Left kidney (tissue), 1 donor: ENCODE measurements at regions not wholly inside any gene's neighbourhood (a gene's known extent, or its start where the extent isn't known, plus 50 kb on each side); places are given as distances from the start of the nearest gene placed in this dataset.

Experiments
- DNase-seq: peaks from one replicate; pipeline ENCODE4 v3.0.0-alpha.2; 2013

DNA sequence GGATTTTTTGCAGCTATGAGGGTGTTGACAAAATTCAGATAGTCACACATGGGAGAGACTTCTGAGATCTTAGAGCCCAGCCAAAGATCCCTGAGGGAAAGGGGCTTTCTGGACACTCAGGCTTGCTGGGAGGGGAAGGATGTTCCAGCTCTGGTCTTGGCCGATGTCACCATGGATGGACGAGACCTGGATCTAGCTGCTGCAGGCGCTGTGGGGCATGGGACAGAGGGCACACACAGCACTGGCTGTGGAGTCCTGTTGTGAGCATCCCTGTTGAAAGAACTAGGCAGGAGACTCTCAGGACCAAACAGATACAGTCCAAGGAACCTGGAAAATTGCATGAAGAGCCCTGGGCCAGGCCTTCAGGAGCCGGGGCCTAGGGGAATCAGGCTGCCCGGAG is 80.1 kb upstream of the SDK2 start:
- DNase-seq: no peak

DNA sequence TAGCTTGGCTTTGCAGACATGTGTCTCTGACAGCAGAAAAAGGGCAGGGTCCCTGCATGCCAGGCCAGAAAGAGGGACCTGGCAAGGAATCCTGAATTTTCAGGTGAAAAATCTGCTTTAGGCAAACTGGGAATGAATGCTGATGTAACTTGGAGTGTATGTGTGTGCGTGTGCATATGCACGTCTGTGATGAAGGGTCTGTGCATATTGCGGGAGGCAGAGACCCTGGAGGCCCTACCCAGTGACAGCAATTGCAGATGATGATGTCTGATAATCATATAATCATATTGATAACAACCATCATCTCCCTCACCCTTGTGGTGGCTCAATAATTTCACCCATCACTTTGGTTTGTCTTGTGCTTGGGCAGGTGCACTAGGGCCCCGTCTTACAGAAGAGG is 80.7 kb upstream of the SDK2 start:
- DNase-seq: no peak

GRCh38 chr17:73725794-73726515 is 81.7 kb upstream of the SDK2 start:
- no peak for DNase-seq

GRCh38 chr17:73727941-73728340 is 83.7 kb upstream of the SDK2 start:
- no peak for DNase-seq

- DNase-seq: no peak
Observed at GRCh38 chr17:73729101-73729500, 84.9 kb upstream of the SDK2 start.

GRCh38 chr17:73731733-73732132 is 87.5 kb upstream of the SDK2 start:
- no peak for DNase-seq

GRCh38 chr17:73733517-73733916 is 89.3 kb upstream of the SDK2 start:
- DNase-seq: no peak

DNA sequence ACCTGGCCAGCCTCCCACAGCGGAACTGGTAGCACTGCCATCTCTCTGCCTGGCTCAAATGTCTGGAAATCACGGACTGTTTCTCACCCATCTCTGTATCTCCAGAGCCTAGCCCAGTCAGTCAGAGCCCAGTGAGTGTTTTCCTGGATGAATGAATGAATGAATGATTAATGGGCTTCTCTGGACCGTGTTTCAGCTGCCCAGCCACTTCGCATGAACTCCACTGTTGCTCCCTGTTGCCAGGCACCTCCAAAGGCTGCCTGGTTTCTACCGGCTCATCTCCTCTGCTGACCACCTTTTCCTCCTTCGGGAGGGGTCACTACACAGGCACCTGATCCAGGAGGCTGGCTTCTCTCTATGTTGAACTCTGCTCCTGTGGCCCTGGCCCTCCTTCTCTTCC is 91.0 kb upstream of the SDK2 start:
- no peak for DNase-seq

- DNase-seq: no peak
Observed at GRCh38 chr17:73738751-73739575, 94.7 kb upstream of the SDK2 start.

GRCh38 chr17:73740370-73740769 is 96.1 kb upstream of the SDK2 start:
- DNase-seq: no peak

DNA sequence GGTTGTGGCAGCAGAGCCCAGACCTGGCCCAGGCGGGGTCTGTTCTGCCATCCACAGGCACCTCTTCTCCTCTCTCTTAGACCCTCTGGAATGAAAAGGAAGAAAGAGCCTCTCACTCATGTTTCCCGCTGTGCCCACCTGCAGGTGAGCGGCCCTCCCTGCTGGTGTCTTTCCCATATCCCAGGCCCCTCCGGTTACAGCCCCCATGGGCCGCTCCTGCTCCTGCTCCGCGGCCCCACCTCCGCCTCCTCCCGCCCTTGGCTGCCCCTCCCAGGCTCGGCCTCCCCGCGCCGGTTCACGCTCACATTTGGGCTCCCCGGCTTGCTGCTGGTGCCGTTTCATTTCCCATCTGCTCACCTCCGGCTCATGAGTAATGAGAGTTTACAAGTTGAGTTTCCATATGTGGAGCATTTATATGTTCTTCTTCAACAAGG is 98.7 kb upstream of the SDK2 start:
- no peak for DNase-seq

DNA sequence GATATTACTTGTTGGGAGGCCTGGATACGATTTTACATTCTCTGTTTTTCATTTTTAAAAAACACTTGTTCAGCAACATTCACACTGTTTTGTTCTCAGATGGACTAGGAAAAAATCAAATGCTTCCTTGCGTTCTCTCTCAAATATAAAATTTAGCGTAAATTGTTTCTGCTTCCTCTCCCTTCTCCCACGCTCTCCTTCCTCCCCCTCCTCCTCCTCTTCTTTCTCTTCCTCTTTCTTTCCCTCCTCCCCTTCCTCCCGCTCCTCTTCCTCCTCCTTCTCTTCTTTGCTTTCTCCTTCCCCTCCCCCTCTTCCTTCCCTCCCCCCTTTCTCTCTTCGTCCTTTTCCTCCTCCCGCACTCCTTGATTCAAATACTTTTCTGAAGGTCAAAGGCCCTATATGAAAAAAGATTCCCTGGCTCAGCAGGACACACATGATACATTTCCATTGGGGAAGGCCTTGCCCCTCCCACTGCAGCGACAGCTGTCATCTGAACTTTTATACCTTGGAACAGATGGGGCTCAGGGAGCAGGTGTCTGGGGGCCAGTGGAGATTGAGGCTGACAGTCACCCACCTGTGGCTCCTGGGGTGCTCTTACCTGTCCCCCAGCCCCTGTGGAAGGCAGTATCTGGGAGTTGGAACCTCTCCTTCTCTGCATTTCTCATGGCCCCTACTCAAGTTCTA is 99.4 kb upstream of the SDK2 start:
- no peak for DNase-seq

DNA sequence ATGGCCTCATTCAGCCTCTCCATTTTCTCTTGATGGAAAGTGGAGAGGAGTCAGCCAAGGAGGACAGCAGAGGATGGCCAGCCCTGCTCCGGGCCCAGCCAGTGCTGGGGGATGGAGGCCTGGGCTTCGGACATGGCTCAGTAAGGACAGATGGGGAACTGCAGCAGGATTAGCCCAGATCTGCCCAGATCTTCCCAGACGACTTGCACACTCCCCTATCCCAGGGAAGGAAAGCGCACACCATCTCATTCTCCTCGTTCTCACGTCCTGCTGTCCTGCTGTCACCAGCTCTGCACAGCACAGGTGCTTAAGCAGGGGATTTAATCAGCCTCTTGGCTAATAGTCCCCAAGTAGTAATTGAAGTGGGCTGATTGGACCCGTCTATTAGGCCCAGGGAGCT is 100.2 kb upstream of the SDK2 start:
- no peak for DNase-seq

- no peak for DNase-seq
Observed at GRCh38 chr17:73746314-73747073, 102.2 kb upstream of the SDK2 start.

GRCh38 chr17:73747221-73748002 is 103.2 kb upstream of the SDK2 start:
- DNase-seq: no peak

DNA sequence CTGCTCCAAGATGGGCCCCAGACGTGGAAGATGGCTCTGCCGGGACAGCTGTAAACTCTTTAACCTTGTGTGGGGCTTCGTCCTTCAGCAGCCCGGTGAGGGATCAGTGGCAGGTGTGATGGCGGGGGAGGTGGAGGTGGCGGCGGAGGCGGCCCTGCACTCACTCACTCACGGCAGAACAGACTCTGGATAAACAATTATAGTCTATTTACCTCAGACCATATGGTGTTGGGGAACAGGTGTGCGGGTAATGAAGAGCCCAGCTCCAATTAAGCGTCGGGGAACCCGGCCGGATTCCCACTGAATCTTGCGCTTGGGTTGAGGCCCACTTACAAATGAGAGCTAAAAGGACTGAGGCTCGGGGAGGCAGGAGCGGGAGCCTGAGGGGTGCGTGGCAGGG is 104.3 kb upstream of the SDK2 start:
- DNase-seq: no peak

GRCh38 chr17:73749337-73749823 is 105.1 kb upstream of the SDK2 start:
- DNase-seq: no peak

GRCh38 chr17:73749928-73750605 is 105.8 kb upstream of the SDK2 start:
- DNase-seq: no peak

GRCh38 chr17:73750975-73751374 is 106.7 kb upstream of the SDK2 start:
- no peak for DNase-seq

GRCh38 chr17:73753751-73754496 is 109.7 kb upstream of the SDK2 start:
- no peak for DNase-seq
